ENCODE measurements at regions not wholly inside any gene's neighbourhood (a gene's known extent, or its start where the extent isn't known, plus 50 kb on each side); places are given as distances from the start of the nearest gene placed in this dataset.

- no peak for DNase-seq
Measured at GRCh38 chr7:159253657-159254056, 109.0 kb upstream of the VIPR2 start.

DNA sequence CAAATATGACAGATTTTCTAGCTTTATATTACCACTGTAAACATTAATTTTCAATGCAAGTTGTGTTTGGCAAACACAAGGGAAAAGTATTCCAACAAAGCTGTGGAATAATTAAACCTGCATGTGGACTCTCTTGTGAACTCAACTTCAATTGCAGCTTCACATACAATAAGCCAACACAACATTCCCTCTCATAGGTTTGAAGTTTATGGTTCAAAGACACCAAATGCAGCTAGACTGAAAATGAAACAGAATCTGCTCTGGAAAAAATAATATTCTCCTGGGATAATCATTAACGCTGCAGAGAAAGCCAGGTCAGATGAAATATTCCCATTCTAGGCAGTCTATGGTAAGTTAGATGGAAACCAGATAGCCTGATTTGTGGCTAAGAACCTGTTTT lies 105.8 kb upstream of the VIPR2 start:
- no peak for DNase-seq

- no peak for DNase-seq
Measured at GRCh38 chr7:159249671-159250070, 105.0 kb upstream of the VIPR2 start.

DNA sequence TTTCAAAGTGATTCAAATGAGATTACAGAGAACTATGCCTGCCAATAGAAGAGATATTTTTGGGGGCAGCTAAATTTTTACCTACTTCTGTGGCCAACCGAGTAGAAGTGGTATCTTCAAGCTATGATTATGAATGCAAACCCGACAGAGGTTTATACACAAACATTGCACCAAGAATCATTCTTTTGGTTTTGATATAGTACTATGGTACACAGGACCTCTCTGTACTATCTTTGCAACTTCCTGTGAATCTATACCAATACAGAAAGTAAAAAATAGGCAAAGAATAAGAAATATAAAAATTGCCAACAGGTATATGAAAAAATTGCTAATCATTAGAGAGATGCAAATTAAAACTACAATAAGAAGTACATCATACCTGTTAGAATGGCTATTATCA lies 103.2 kb upstream of the VIPR2 start:
- DNase-seq, result no peak

DNA sequence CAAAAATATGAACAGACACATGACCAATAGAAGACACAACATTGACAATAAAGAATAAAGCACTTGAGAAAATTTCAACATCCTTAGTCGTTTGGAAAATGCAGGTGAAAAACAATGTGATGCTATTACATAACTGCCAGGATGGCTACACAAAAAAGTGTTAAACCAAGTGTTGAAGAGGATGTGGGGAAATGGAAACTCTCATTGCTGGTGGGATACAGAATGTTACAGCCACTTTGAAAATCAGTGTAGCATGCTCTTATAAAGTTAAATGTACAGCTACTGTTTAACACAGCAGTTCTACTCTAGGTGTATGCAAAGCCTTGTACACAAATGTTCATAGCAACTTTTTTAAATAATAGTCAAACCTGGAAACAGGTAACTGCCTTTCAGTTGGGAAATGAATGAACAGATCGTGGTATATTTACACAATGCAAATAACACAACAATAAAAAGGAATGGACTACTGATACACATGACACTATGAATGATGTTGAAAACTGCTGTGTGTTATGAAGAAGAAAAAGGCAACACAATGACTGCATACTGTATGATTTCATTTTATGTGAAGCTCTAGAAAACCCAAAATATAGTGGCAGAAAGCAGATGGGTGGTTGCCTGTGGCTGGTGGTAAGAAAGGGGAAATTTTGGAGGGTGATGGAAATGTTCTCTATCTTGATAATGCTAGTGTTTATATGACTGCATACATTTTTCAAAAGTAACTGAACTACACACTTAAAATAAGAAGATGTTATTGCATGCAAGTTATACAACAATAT lies 102.2 kb upstream of the VIPR2 start:
- DNase-seq, result no peak

DNA sequence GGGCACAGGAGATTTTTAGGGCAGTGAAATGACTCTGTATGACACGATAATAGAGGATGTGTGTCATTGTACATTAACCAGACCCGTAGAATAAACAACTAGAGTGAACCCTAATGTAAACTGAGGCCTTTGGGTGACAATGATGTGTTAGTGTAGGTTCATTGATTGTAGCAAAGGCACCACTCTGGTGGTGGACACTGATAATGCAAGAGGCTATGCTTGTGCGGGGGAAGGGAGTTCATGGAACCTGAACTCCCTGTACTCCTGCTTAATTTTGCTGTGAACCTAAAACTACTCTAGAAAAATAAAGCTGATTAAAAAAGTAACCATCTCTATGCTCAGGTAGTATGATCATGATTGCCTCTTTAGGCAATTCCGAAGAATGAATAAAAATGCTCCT lies 96.3 kb upstream of the VIPR2 start:
- no peak for DNase-seq

DNA sequence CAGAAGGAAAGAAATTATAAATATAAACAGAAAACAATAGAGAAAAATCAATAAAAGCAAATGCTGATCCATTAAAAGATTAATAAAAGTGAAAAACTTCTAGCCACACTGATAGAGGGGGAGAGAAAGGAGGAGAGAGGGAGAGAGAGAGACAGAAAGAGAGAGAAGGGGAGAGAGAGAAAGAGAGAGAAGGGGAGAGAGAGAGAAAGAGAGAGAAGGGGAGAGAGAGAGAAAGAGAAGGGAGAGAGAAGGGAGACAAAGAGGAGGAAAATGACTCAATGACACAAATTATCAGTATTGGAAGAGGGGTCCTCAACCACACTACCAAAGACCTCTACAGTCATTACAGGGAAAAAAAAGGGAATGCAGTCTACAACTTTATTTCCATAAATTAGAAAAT lies 94.4 kb upstream of the VIPR2 start:
- no peak for DNase-seq

DNA sequence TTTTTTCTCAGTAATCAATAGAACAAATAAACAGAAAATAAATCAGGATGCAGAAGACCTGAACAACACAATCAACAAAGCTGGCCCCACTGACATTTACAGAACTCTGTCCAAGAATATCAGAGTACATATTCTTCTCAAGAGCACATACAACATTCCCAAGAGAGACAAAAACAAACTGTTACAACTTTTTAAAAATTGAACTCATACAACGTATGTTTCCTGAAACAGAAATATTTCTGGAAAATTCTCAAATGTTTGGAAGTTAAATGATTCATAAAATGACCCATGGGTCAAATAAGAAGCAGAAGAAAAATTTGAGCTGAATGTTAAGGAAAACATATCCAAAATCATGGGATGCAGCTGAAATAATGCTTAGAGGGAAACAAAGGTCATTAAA lies 93.9 kb upstream of the VIPR2 start:
- DNase-seq, result no peak

- DNase-seq, result no peak
Measured at GRCh38 chr7:159237022-159237653, 92.5 kb upstream of the VIPR2 start.

- DNase-seq, result no peak
Measured at GRCh38 chr7:159231017-159231416, 86.3 kb upstream of the VIPR2 start.

- no peak for DNase-seq
Measured at GRCh38 chr7:159229683-159230475, 85.2 kb upstream of the VIPR2 start.

GRCh38 chr7:159227433-159227832 lies 82.8 kb upstream of the VIPR2 start:
- DNase-seq, result no peak

- DNase-seq, result no peak
Measured at GRCh38 chr7:159226011-159226702, 81.5 kb upstream of the VIPR2 start.

DNA sequence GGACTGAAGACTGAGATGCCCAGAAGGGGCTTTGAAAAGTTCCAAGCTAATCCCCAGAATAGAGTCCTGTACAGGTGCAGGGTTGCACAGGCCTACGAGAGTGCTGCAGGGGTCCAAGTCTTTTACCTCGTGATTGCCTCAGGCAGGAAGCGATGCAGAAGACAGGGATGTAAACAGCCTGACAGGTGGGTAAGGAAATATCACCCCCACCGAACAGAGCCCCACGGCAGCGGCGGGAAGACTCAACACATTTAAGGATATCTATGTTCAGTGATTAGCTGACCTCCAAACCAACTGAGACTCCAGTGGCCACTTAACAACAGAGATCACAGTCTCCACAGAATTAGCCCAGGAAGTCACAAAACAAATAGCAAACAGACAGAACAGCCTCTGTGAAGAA lies 73.9 kb upstream of the VIPR2 start:
- no peak for DNase-seq

- no peak for DNase-seq
Measured at GRCh38 chr7:159218170-159218569, 73.5 kb upstream of the VIPR2 start.

DNA sequence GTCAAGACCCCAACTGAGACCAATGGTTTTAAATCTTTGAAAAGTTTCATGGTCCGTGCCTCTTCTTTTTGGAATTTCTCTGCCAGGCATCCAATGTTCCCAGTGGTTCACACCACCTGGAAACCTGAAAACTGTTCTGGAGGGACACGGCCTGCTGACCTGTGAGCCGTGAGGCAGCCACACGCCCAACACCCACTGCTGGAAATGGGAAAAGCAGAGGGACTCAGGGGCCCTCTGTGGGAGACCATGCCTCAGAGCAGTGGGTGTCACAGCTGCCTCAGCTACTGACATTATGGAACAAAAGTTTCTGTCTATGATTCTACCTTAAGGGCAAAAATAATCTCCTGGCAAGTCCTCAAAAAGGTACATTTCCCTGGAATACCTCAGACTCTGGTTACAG lies 70.4 kb upstream of the VIPR2 start:
- no peak for DNase-seq

DNA sequence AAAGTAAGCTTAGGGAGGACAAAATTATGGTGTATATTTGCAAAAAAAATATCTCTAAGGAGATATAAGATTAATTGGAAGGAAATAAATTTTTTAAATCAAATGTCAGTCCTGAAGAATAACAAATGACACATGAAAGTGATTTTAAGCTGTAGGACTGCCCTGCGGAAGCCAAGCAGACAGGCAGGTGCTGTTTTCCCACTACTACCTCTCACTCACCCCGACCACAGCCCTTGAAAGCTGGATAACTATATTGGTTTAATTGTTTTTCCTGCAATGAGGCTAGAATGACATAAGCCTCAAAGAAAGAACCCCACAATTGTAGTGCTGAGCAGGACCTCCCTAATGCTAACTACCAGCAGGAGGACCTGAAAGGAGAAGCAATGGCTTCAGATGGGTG lies 68.6 kb upstream of the VIPR2 start:
- no peak for DNase-seq

GRCh38 chr7:159212226-159212625 lies 67.6 kb upstream of the VIPR2 start:
- DNase-seq, result no peak

DNA sequence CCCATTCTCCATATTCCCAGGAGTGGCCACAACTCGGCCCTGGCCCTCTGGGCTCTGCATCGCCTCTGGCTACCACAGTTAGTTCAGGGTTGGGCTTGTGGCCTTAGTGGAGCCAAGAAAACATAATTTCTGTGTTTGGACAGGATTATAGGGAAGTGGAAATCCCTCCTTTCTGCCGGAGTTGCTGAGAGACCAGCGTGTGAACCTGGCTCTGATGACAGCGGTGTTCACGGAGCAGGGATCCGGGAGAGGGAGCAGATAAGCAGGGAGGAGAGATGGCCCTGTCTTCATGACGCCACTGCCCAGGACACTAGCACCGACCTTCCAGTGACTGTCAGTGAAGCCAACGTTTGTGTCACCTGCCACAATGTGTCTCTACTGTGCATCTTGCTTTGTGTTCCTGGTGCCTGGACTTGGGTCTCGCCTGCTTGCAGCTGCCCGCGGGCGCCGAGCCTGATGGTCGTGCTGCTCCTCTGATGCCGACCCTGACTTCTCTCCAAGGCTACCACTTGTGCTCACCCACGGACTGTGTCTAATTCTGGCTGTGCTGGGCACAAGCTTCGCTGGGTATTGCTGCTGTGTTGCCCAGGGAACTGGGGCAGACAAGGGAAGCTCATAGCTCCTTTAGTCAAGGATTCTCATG lies 67.0 kb upstream of the VIPR2 start:
- DNase-seq, result no peak

GRCh38 chr7:159210581-159211235 lies 66.0 kb upstream of the VIPR2 start:
- no peak for DNase-seq

- DNase-seq, result no peak
Measured at GRCh38 chr7:159209429-159209828, 64.8 kb upstream of the VIPR2 start.

- no peak for DNase-seq
Measured at GRCh38 chr7:159207951-159208350, 63.3 kb upstream of the VIPR2 start.
